ENCODE measurements at regions not wholly inside any gene's neighbourhood (a gene's known extent, or its start where the extent isn't known, plus 50 kb on each side); places are given as distances from the start of the nearest gene placed in this dataset.

GRCh38 chr5:56651893-56652292 lies 163.5 kb upstream of the MAP3K1 start:
- H3K27me3 ChIP-seq = no peaks in the 10 kb centered on the region
- H3K9ac ChIP-seq (ENCODE audit: low read depth in 2 of 2, low read length in 2 of 2) = no peak overlapping the region
- H3K9me3 ChIP-seq = no peaks in the 10 kb centered on the region
- no peak overlapping the region for H3K4me3 ChIP-seq
- no peak for TF ChIP-seq CTCF (IDR thresholded peaks at IDR 0.05)
- no peaks in the 10 kb centered on the region for H3K36me3 ChIP-seq
- DNase-seq = no peak
- no peak overlapping the region for H3K27ac ChIP-seq
- no peaks in the 10 kb centered on the region for H3K4me1 ChIP-seq
- intact Hi-C loops (cut with DNase I) = no loop called here

DNA sequence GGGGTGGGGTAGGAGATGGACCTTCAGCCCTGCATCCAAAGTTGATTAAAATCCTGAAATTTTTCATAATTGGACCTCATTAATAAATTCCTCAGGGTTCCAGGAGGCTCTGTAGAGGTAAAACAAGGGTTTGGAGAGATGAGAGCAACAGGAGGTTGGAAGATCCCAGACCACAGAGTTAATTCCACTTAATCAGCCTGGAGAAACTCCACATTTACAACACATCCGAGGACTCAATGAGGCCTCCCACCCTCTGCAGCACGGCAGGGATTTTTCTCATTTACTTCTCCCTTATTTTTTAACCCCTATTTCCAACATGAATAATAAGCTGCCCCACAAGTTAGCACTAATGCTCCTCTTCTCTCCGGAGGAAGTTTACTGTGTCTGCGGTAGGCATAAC lies 165.0 kb upstream of the MAP3K1 start:
- TF ChIP-seq CTCF (IDR thresholded peaks at IDR 0.05) = no peak
- H3K9me3 ChIP-seq = no peaks in the 10 kb centered on the region
- H3K4me3 ChIP-seq = no peak overlapping the region
- no peak overlapping the region for H3K9ac ChIP-seq (ENCODE audit: low read depth in 2 of 2, low read length in 2 of 2)
- no peak for DNase-seq
- no peaks in the 10 kb centered on the region for H3K4me1 ChIP-seq
- no peaks in the 10 kb centered on the region for H3K36me3 ChIP-seq
- intact Hi-C loops (cut with DNase I) = no loop called here
- no peak overlapping the region for H3K27ac ChIP-seq
- H3K27me3 ChIP-seq = no peaks in the 10 kb centered on the region

GRCh38 chr5:56649569-56649968 lies 165.8 kb upstream of the MAP3K1 start:
- no peaks in the 10 kb centered on the region for H3K9me3 ChIP-seq
- H3K36me3 ChIP-seq = no peaks in the 10 kb centered on the region
- no peak overlapping the region for H3K9ac ChIP-seq (ENCODE audit: low read depth in 2 of 2, low read length in 2 of 2)
- DNase-seq = no peak
- intact Hi-C loops (cut with DNase I) = no loop called here
- H3K4me1 ChIP-seq = no peaks in the 10 kb centered on the region
- H3K4me3 ChIP-seq = no peak overlapping the region
- H3K27ac ChIP-seq = no peak overlapping the region
- TF ChIP-seq CTCF (IDR thresholded peaks at IDR 0.05) = no peak
- H3K27me3 ChIP-seq = no peaks in the 10 kb centered on the region

DNA sequence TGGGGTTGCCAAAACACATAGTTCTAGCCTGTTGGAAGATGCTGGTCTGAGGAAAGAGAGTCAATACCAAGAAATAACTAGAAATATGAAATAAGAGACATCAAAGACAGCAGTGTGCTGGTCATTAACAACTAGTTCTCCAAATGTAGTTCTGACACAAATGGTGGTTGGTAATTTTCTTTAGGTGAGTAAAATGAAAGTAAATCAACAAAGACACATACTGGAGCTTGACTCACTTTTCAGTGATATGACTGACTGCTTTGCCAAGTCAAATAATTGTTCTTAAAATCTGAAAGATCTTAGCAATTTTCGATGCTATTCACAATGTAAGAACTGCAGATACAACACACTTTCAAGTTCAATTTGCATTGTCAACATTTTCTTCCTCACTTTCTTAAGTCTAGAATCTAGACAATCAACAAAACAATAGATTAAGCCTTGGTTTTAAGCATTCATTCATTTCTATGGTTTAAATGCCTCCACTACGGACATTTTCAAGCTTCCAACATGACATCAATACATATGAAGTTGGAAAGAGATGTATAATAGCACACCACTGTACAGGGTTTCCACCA lies 166.8 kb upstream of the MAP3K1 start:
- no peak overlapping the region for H3K27ac ChIP-seq
- no peaks in the 10 kb centered on the region for H3K36me3 ChIP-seq
- H3K4me1 ChIP-seq = no peaks in the 10 kb centered on the region
- TF ChIP-seq CTCF (IDR thresholded peaks at IDR 0.05) = no peak
- intact Hi-C loops (cut with DNase I) = no loop called here
- no peaks in the 10 kb centered on the region for H3K9me3 ChIP-seq
- no peak for DNase-seq
- H3K27me3 ChIP-seq = no peaks in the 10 kb centered on the region
- no peak overlapping the region for H3K9ac ChIP-seq (ENCODE audit: low read depth in 2 of 2, low read length in 2 of 2)
- H3K4me3 ChIP-seq = no peak overlapping the region

DNA sequence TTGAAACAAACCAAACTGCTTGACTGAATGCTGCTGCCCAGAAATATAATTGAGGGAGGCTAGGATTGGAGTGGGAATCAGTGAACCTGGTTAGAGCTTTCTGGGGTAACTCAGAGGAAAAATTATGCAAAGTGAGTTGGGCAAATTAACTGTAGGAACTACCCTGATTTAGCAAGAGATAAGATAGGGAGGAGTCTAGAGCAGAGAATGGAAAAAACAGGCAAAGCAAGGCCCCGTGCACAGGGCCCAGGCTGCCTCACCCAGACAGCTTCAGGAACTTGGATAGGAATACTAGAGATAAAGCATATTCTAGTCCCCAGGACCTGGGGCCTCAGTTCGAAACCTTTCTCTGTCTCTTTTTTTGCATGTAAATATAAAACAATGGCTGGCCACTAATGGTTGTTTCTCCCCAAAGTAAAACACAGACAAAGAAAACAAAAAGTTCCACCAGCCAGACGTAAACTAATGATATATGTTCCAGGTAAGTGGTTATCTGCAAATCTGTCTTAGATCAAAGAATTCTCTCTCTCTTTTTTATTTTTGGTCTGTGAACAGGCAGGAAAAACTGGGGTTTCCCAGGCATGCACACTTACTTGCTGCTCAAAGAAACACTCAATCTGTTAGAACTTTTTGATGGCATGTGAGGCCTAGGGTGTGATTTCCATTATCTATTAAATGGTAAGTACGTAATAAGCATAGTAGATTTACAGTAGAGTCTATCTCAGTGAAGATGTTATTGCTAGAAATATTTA lies 168.1 kb upstream of the MAP3K1 start:
- no peak for DNase-seq
- H3K4me1 ChIP-seq = no peaks in the 10 kb centered on the region
- no peak overlapping the region for H3K4me3 ChIP-seq
- no peaks in the 10 kb centered on the region for H3K36me3 ChIP-seq
- H3K9me3 ChIP-seq = no peaks in the 10 kb centered on the region
- no peak overlapping the region for H3K9ac ChIP-seq (ENCODE audit: low read depth in 2 of 2, low read length in 2 of 2)
- no peak overlapping the region for H3K27ac ChIP-seq
- H3K27me3 ChIP-seq = no peaks in the 10 kb centered on the region
- intact Hi-C loops (cut with DNase I) = no loop called here
- TF ChIP-seq CTCF (IDR thresholded peaks at IDR 0.05) = no peak

Data from colonic mucosa (tissue), 4 donors.